SJCRH30 (cell line): ENCODE measurements at regions not wholly inside any gene's neighbourhood (a gene's known extent, or its start where the extent isn't known, plus 50 kb on each side); places are given as distances from the start of the nearest gene placed in this dataset.

ENCODE experiments used
- DNase-seq, 2 experiments: peaks; one replicate each; pipeline ENCODE4 v3.0.0-alpha.2; 2015 to 2020
- H3K27ac ChIP-seq: fragments of 250-450 bp; sonication (Bioruptor Pico); 2 replicates; pipeline ENCODE4 v1.5.1; 2020; ENCODE audit warnings: mild to moderate bottlenecking, moderate library complexity
- H3K27me3 ChIP-seq: fragments of 250-450 bp; sonication (Bioruptor Pico); 2 replicates; pipeline ENCODE4 v1.5.1; 2020; ENCODE audit warnings: mild to moderate bottlenecking, moderate library complexity
- H3K36me3 ChIP-seq: fragments of 250-450 bp; sonication (Bioruptor Pico); 2 replicates; pipeline ENCODE4 v1.5.1; 2020; ENCODE audit warnings: mild to moderate bottlenecking, moderate library complexity
- H3K4me1 ChIP-seq: fragments of 250-450 bp; sonication (Bioruptor Pico); 2 replicates; pipeline ENCODE4 v1.5.1; 2020; ENCODE audit warnings: mild to moderate bottlenecking, moderate library complexity
- H3K4me3 ChIP-seq: fragments of 250-450 bp; sonication (Bioruptor Pico); 2 replicates; pipeline ENCODE4 v1.5.1; 2020; ENCODE audit warnings: mild to moderate bottlenecking, moderate library complexity
- H3K9me3 ChIP-seq: fragments of 250-450 bp; sonication (Bioruptor Pico); replicated peaks from 2 replicates; pipeline ENCODE4 v1.5.1; 2020; ENCODE audit warnings: mild to moderate bottlenecking, moderate library complexity

- Histone ChIP-seq H3K36me3 (no peaks in the 10 kb centered on the region), H3K9me3 (no peaks in the 10 kb centered on the region), H3K27me3 (no peaks in the 10 kb centered on the region), H3K27ac (no peak overlapping the region), H3K4me1 (no peaks in the 10 kb centered on the region), H3K4me3 (no peak overlapping the region)
- no peak for DNase-seq
Observed at GRCh38 chr14:75363130-75363529, 64.7 kb upstream of the JDP2 start.

- H3K9me3 ChIP-seq = no peaks in the 10 kb centered on the region
- DNase-seq = no peak
Observed at GRCh38 chr14:75363570-75364227, 64.1 kb upstream of the JDP2 start.

GRCh38 chr14:75365116-75365515 lies 62.7 kb upstream of the JDP2 start:
- H3K4me3 ChIP-seq = no peak overlapping the region
- H3K4me1 ChIP-seq = no peaks in the 10 kb centered on the region
- H3K9me3 ChIP-seq = no peaks in the 10 kb centered on the region
- H3K36me3 ChIP-seq = no peaks in the 10 kb centered on the region
- H3K27ac ChIP-seq = no peak overlapping the region
- no peak for DNase-seq
- H3K27me3 ChIP-seq = no peaks in the 10 kb centered on the region

More at GRCh38 chr14:75363570-75364227, 64.1 kb upstream of the JDP2 start:
- H3K36me3 ChIP-seq = no peaks in the 10 kb centered on the region
- H3K4me1 ChIP-seq = no peaks in the 10 kb centered on the region
- H3K27ac ChIP-seq = no peak overlapping the region
- H3K4me3 ChIP-seq = no peak overlapping the region
- no peaks in the 10 kb centered on the region for H3K27me3 ChIP-seq

GRCh38 chr14:75366963-75367362 lies 60.9 kb upstream of the JDP2 start:
- DNase-seq = no peak
- H3K27ac ChIP-seq = no peak overlapping the region
- no peak overlapping the region for H3K4me3 ChIP-seq
- no peaks in the 10 kb centered on the region for H3K36me3 ChIP-seq
- no peaks in the 10 kb centered on the region for H3K9me3 ChIP-seq
- no peaks in the 10 kb centered on the region for H3K27me3 ChIP-seq
- H3K4me1 ChIP-seq = peaks cover 7% of the 10 kb centered on the region; the same call in 1 of the 2 replicates

- no peaks in the 10 kb centered on the region for H3K9me3 ChIP-seq
- peaks cover 7% of the 10 kb centered on the region; the same call in 1 of the 2 replicates for H3K4me1 ChIP-seq
- no peaks in the 10 kb centered on the region for H3K36me3 ChIP-seq
- H3K27ac ChIP-seq = no peak overlapping the region
- no peak overlapping the region for H3K4me3 ChIP-seq
- DNase-seq = no peak
- H3K27me3 ChIP-seq = no peaks in the 10 kb centered on the region
Observed at GRCh38 chr14:75368333-75368732, 59.5 kb upstream of the JDP2 start.

GRCh38 chr14:75369506-75369905 lies 58.3 kb upstream of the JDP2 start:
- no peaks in the 10 kb centered on the region for H3K36me3 ChIP-seq
- no peak overlapping the region for H3K4me3 ChIP-seq
- no peak overlapping the region for H3K27ac ChIP-seq
- DNase-seq = no peak
- no peaks in the 10 kb centered on the region for H3K27me3 ChIP-seq
- peaks cover 7% of the 10 kb centered on the region; the same call in 1 of the 2 replicates for H3K4me1 ChIP-seq
- H3K9me3 ChIP-seq = no peaks in the 10 kb centered on the region

- H3K36me3 ChIP-seq = no peaks in the 10 kb centered on the region
- H3K9me3 ChIP-seq = no peaks in the 10 kb centered on the region
- peak in 1 of 2 experiments; percentile 49 for DNase-seq
- H3K27ac ChIP-seq = no peak overlapping the region
- H3K4me3 ChIP-seq = no peak overlapping the region
- H3K4me1 ChIP-seq = peaks cover 7% of the 10 kb centered on the region; the same call in 1 of the 2 replicates
- H3K27me3 ChIP-seq = no peaks in the 10 kb centered on the region
Observed at GRCh38 chr14:75370416-75371205, 57.2 kb upstream of the JDP2 start.

GRCh38 chr14:75371297-75371696 lies 56.5 kb upstream of the JDP2 start:
- Histone ChIP-seq H3K27ac (no peak overlapping the region), H3K9me3 (no peaks in the 10 kb centered on the region), H3K4me1 (peaks cover 7% of the 10 kb centered on the region; the same call in 1 of the 2 replicates), H3K36me3 (no peaks in the 10 kb centered on the region), H3K4me3 (no peak overlapping the region), H3K27me3 (no peaks in the 10 kb centered on the region)
- no peak for DNase-seq

- Histone ChIP-seq H3K4me1 (peaks cover 7% of the 10 kb centered on the region; the same call in 1 of the 2 replicates), H3K27me3 (no peaks in the 10 kb centered on the region), H3K4me3 (no peak overlapping the region), H3K27ac (no peak overlapping the region), H3K9me3 (no peaks in the 10 kb centered on the region), H3K36me3 (no peaks in the 10 kb centered on the region)
- DNase-seq = no peak
Observed at GRCh38 chr14:75372260-75372659, 55.6 kb upstream of the JDP2 start.

GRCh38 chr14:75373133-75373532 lies 54.7 kb upstream of the JDP2 start:
- no peak for DNase-seq

GRCh38 chr14:75373616-75374015 lies 54.2 kb upstream of the JDP2 start:
- no peak for DNase-seq
- Histone ChIP-seq H3K27ac (no peak overlapping the region), H3K4me3 (no peak overlapping the region)

More at GRCh38 chr14:75373133-75373532, 54.7 kb upstream of the JDP2 start:
- H3K4me3 ChIP-seq = no peak overlapping the region
- peaks cover 7% of the 10 kb centered on the region; the same call in 1 of the 2 replicates for H3K4me1 ChIP-seq
- no peaks in the 10 kb centered on the region for H3K27me3 ChIP-seq
- H3K27ac ChIP-seq = no peak overlapping the region
- H3K36me3 ChIP-seq = no peaks in the 10 kb centered on the region
- no peaks in the 10 kb centered on the region for H3K9me3 ChIP-seq

GRCh38 chr14:75374911-75375310 lies 52.9 kb upstream of the JDP2 start:
- H3K4me1 ChIP-seq = peaks cover 7% of the 10 kb centered on the region; the same call in 1 of the 2 replicates
- H3K27ac ChIP-seq = no peak overlapping the region
- no peaks in the 10 kb centered on the region for H3K27me3 ChIP-seq
- H3K9me3 ChIP-seq = no peaks in the 10 kb centered on the region
- no peaks in the 10 kb centered on the region for H3K36me3 ChIP-seq
- no peak for DNase-seq
- no peak overlapping the region for H3K4me3 ChIP-seq

More at GRCh38 chr14:75373616-75374015, 54.2 kb upstream of the JDP2 start:
- Histone ChIP-seq H3K27me3 (no peaks in the 10 kb centered on the region), H3K9me3 (no peaks in the 10 kb centered on the region), H3K36me3 (no peaks in the 10 kb centered on the region), H3K4me1 (peaks cover 7% of the 10 kb centered on the region; the same call in 1 of the 2 replicates)

GRCh38 chr14:75375983-75376382 lies 51.8 kb upstream of the JDP2 start:
- peaks cover 2% of the 10 kb centered on the region; the same call in 1 of the 2 replicates for H3K4me1 ChIP-seq
- no peak overlapping the region for H3K27ac ChIP-seq
- no peak for DNase-seq
- H3K9me3 ChIP-seq = no peaks in the 10 kb centered on the region
- no peaks in the 10 kb centered on the region for H3K27me3 ChIP-seq
- H3K36me3 ChIP-seq = no peaks in the 10 kb centered on the region
- H3K4me3 ChIP-seq = no peak overlapping the region
